Vagina (tissue), 2 donors: ENCODE measurements at regions not wholly inside any gene's neighbourhood (a gene's known extent, or its start where the extent isn't known, plus 50 kb on each side); places are given as distances from the start of the nearest gene placed in this dataset.

ENCODE experiments used
- DNase-seq, 2 donors: peaks; one replicate each; pipeline ENCODE4 v3.0.0-alpha.2; 2017; ENCODE audit errors: extremely low spot score in 2 of 2
- H3K27ac ChIP-seq: fragments of 200-600 bp; sonication (generic); one replicate; pipeline ENCODE4 v1.5.1; 2019
- H3K27me3 ChIP-seq: fragments of 200-600 bp; sonication (generic); one replicate; pipeline ENCODE4 v1.5.1; 2019
- H3K36me3 ChIP-seq, 2 donors: fragments of 200-600 bp; sonication (generic); one replicate each; pipeline ENCODE4 v1.5.1; 2017 to 2019
- H3K4me1 ChIP-seq: fragments of 200-600 bp; sonication (generic); one replicate; pipeline ENCODE4 v1.5.1; 2019
- H3K4me3 ChIP-seq, 2 donors: fragments of 200-600 bp; sonication (generic); 1 replicate in 1 of 2; 2 replicates in 1 of 2; pipeline ENCODE4 v1.5.1; 2016 to 2019
- H3K9me3 ChIP-seq: fragments of 200-600 bp; sonication (generic); one replicate; pipeline ENCODE4 v1.5.1; 2019
- POLR2A ChIP-seq, 2 donors: fragments of 450-650 bp; IDR thresholded peaks; one replicate each; pipeline ENCODE4 v1.6.1; 2017; ENCODE audit warnings: antibody characterized with exemption in 2 of 2, mild to moderate bottlenecking in 2 of 2, moderate library complexity in 2 of 2
- POLR2AphosphoS5 ChIP-seq, 2 donors: sonication (generic); formaldehyde crosslinking; IDR thresholded peaks; one replicate each; pipeline ENCODE4 v1.9.0; 2017; ENCODE audit warnings: antibody characterized with exemption in 2 of 2, mild to moderate bottlenecking in 2 of 2, low read depth in 1 of 2; ENCODE audit not compliant: insufficient read depth in 1 of 2
- intact Hi-C: fragments of 100-400 bp; cut with DNase I; formaldehyde crosslinking; loops from one replicate; pipeline ENCODE4 v1.15.1; 2023
- TF ChIP-seq, protein P1 (sequence below), 3 experiments: fragments of 450-650 bp in 2 of 3; fragments of 200-600 bp in 1 of 3; sonication (generic) in 1 of 3; IDR thresholded peaks; one replicate each; pipeline ENCODE4 v1.5.1; 2017 to 2019; ENCODE audit warnings: antibody characterized with exemption in 3 of 3, mild to moderate bottlenecking in 2 of 3, moderate library complexity in 2 of 3

DNA sequence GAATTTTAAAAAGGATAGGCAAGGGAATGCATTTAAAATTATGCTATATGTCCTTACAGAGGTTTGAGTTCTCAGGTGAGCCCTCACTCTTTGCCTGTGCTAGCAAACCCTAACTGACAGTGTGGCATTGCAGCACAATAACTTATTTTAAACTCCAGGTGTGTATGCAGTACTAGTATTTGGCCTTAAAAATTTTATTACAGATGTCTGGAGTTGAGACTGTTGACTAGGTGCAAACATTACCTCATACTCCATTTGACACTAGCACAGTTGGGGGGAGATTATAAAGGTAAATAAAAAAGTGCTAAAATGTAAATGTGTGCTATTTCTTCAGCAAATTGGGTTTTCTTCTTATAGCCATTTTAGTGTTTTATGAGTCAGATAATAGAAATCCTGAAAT, 407.7 kb downstream of the SH3GL2 start:
- no peaks in the 10 kb centered on the region for H3K9me3 ChIP-seq
- intact Hi-C loops: no loop called here
- TF ChIP-seq POLR2AphosphoS5 (IDR thresholded peaks at IDR 0.05; ENCODE audit: insufficient read depth in 1 of 2, low read depth in 1 of 2): no peak
- no peak overlapping the region for H3K4me3 ChIP-seq
- H3K36me3 ChIP-seq: no peaks in the 10 kb centered on the region
- no peak for DNase-seq
- H3K4me1 ChIP-seq: no peaks in the 10 kb centered on the region
- H3K27me3 ChIP-seq: no peaks in the 10 kb centered on the region
- H3K27ac ChIP-seq: no peak overlapping the region

DNA sequence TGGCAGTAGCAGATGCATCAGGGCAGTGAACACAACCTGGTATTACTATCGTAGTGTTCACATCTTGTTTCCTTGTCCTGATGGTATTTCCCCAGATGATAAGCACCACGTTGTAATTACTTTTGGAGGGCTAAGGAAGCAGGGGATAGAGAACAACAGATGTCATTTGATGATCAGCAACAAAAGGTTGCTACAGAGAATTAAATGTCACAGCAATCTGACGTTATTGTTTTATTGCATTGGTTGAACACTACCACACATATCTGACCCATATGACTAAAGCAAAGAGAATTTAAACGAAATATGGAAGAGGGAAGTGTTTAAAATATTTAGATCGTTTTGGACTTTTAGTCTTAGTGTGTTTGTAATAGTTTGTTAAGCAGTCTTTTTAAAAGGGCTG, 408.3 kb downstream of the SH3GL2 start:
- H3K27ac ChIP-seq: no peak overlapping the region
- H3K9me3 ChIP-seq: no peaks in the 10 kb centered on the region
- H3K4me1 ChIP-seq: no peaks in the 10 kb centered on the region
- H3K4me3 ChIP-seq: no peak overlapping the region
- no peak for DNase-seq
- intact Hi-C loops: no loop called here
- no peaks in the 10 kb centered on the region for H3K36me3 ChIP-seq
- H3K27me3 ChIP-seq: no peaks in the 10 kb centered on the region
- TF ChIP-seq POLR2A (IDR thresholded peaks at IDR 0.05): no peak
- no peak for TF ChIP-seq POLR2AphosphoS5 (IDR thresholded peaks at IDR 0.05; ENCODE audit: insufficient read depth in 1 of 2, low read depth in 1 of 2)
- TF ChIP-seq, protein P1, sequence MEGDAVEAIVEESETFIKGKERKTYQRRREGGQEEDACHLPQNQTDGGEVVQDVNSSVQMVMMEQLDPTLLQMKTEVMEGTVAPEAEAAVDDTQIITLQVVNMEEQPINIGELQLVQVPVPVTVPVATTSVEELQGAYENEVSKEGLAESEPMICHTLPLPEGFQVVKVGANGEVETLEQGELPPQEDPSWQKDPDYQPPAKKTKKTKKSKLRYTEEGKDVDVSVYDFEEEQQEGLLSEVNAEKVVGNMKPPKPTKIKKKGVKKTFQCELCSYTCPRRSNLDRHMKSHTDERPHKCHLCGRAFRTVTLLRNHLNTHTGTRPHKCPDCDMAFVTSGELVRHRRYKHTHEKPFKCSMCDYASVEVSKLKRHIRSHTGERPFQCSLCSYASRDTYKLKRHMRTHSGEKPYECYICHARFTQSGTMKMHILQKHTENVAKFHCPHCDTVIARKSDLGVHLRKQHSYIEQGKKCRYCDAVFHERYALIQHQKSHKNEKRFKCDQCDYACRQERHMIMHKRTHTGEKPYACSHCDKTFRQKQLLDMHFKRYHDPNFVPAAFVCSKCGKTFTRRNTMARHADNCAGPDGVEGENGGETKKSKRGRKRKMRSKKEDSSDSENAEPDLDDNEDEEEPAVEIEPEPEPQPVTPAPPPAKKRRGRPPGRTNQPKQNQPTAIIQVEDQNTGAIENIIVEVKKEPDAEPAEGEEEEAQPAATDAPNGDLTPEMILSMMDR (IDR thresholded peaks at IDR 0.05): no peak

DNA sequence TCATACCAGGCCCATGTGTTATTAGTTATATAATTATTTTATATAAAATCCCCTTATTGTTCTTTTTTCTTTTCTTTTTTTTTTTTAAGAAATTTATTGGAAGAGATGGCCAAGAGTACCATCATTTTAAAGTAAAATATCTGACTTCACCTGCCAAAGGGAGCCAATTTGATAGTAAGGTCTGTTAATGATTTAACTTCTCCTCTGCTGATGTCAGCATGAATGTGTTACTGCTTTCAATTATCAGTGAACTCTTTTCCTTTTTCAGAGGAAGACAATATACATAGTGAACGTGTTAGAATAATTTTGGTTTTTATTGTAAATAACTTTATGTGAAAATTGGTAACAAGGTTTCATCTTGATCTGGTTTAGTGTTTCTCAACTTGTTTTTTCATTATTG, 409.6 kb downstream of the SH3GL2 start:
- no peak for TF ChIP-seq POLR2A (IDR thresholded peaks at IDR 0.05)
- TF ChIP-seq POLR2AphosphoS5 (IDR thresholded peaks at IDR 0.05; ENCODE audit: insufficient read depth in 1 of 2, low read depth in 1 of 2): no peak
- TF ChIP-seq, protein P1 (IDR thresholded peaks at IDR 0.05): no peak
- no peaks in the 10 kb centered on the region for H3K9me3 ChIP-seq
- no peak overlapping the region for H3K27ac ChIP-seq
- DNase-seq: no peak
- no peak overlapping the region for H3K4me3 ChIP-seq
- intact Hi-C loops: no loop called here
- no peaks in the 10 kb centered on the region for H3K4me1 ChIP-seq
- H3K27me3 ChIP-seq: no peaks in the 10 kb centered on the region
- H3K36me3 ChIP-seq: no peaks in the 10 kb centered on the region

DNA sequence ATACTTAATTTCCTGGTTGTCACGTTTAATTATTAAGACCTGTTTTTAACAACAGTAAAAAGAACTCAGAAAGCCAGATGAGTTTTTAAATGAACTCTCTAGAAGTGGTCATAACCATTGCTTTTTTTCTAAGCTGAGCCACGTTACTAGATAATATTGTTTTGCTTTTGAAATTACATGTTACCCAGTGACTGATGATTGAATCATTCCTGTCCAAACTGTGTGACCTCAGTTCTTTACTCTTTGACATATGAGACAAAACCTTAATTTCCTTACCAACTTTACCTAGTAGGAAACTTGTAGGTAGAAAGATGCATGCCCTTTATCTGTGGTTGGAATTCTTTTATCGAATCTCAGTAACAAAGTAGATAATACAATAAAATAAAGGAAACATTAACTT, 411.7 kb downstream of the SH3GL2 start:
- H3K27ac ChIP-seq: no peak overlapping the region
- no peak overlapping the region for H3K4me3 ChIP-seq
- TF ChIP-seq, protein P1 (IDR thresholded peaks at IDR 0.05): no peak
- TF ChIP-seq POLR2AphosphoS5 (IDR thresholded peaks at IDR 0.05; ENCODE audit: insufficient read depth in 1 of 2, low read depth in 1 of 2) (no peak), POLR2A (IDR thresholded peaks at IDR 0.05) (no peak)
- no peaks in the 10 kb centered on the region for H3K9me3 ChIP-seq
- H3K27me3 ChIP-seq: no peaks in the 10 kb centered on the region
- H3K36me3 ChIP-seq: no peaks in the 10 kb centered on the region
- no peaks in the 10 kb centered on the region for H3K4me1 ChIP-seq
- DNase-seq: no peak
- intact Hi-C loops: no loop called here

DNA sequence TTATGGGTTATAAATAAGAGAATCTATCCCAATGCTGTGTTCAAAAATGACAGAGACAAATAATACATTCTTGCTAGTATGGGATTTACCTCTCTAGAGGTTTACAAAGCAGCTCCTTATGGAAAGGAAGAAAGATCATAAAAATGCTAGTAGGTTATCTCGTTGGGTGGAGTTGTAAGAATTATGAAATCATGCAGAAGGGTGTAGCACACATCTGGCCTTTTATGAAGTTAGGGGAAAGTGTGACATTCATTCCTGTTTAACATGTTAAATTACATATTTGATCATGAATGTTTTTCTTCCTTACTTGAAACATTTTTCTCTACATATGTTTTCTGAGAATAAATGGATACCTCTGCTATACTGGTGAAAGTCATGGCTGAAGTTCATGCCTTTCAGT, 414.2 kb downstream of the SH3GL2 start:
- H3K9me3 ChIP-seq: no peaks in the 10 kb centered on the region
- TF ChIP-seq, protein P1 (IDR thresholded peaks at IDR 0.05): no peak
- TF ChIP-seq POLR2AphosphoS5 (IDR thresholded peaks at IDR 0.05; ENCODE audit: insufficient read depth in 1 of 2, low read depth in 1 of 2) (no peak), POLR2A (IDR thresholded peaks at IDR 0.05) (no peak)

More for the DNA sequence above, 414.2 kb downstream of the SH3GL2 start:
- intact Hi-C loops: no loop called here
- Histone ChIP-seq H3K27ac (no peak overlapping the region), H3K4me3 (no peak overlapping the region), H3K36me3 (no peaks in the 10 kb centered on the region), H3K27me3 (no peaks in the 10 kb centered on the region), H3K4me1 (no peaks in the 10 kb centered on the region)
- DNase-seq: no peak
